H54 (cell line): ENCODE measurements at regions not wholly inside any gene's neighbourhood (a gene's known extent, or its start where the extent isn't known, plus 50 kb on each side); places are given as distances from the start of the nearest gene placed in this dataset.
A peak's percentile ranks its signal among the peaks of the same experiment; 100 is the strongest.

Source experiments
- DNase-seq: peaks from one replicate; pipeline ENCODE4 v3.0.0; 2011; ENCODE audit warnings: low spot score, mixed read lengths; ENCODE audit not compliant: insufficient read length
- FAIRE-seq: peaks from 3 replicates; lab custom pipeline; 2011; peaks lifted over from hg19 to GRCh38; lab: Jason Lieb, UNC
- POLR2A ChIP-seq: IDR thresholded peaks from 2 replicates; pipeline ENCODE4 v1.6.1; 2011; ENCODE audit warnings: low read depth, mild to moderate bottlenecking, low read length

GRCh38 chr6:17047889-17048288 is 54.0 kb upstream of the STMND1 start:
- no peak for TF ChIP-seq POLR2A
- no peak for FAIRE-seq
- DNase-seq, result no peak

GRCh38 chr6:17045581-17046322 is 56.1 kb upstream of the STMND1 start:
- FAIRE-seq (no peak), DNase-seq (no peak)
- TF ChIP-seq POLR2A, result no peak

- FAIRE-seq (no peak), DNase-seq (no peak)
- TF ChIP-seq POLR2A, result no peak
These were observed 58.7 kb upstream of the STMND1 start for GRCh38 chr6:17043148-17043522.

- FAIRE-seq (peak; percentile 91), DNase-seq (peak; percentile 25)
- no peak for TF ChIP-seq POLR2A
These were observed 59.3 kb upstream of the STMND1 start for GRCh38 chr6:17042422-17043147.

- FAIRE-seq (no peak), DNase-seq (no peak)
- TF ChIP-seq POLR2A, result no peak
These were observed 62.6 kb upstream of the STMND1 start for GRCh38 chr6:17039266-17039665.

- no peak for TF ChIP-seq POLR2A
- DNase-seq, result no peak
- no peak for FAIRE-seq
These were observed 63.5 kb upstream of the STMND1 start for GRCh38 chr6:17038316-17038715.

- TF ChIP-seq POLR2A, result no peak
- DNase-seq, result no peak
- FAIRE-seq, result no peak
These were observed 65.8 kb upstream of the STMND1 start for GRCh38 chr6:17036065-17036393.

GRCh38 chr6:17035257-17036064 is 66.4 kb upstream of the STMND1 start:
- TF ChIP-seq POLR2A, result no peak

GRCh38 chr6:17033746-17034145 is 68.1 kb upstream of the STMND1 start:
- no peak for FAIRE-seq
- TF ChIP-seq POLR2A, result no peak
- DNase-seq, result no peak

More at GRCh38 chr6:17035257-17036064, 66.4 kb upstream of the STMND1 start:
- DNase-seq (no peak), FAIRE-seq (no peak)

GRCh38 chr6:17032988-17033634 is 68.7 kb upstream of the STMND1 start:
- no peak for TF ChIP-seq POLR2A
- DNase-seq, result peak; percentile 46
- peak; percentile 82 for FAIRE-seq

- FAIRE-seq (no peak), DNase-seq (peak; percentile 17)
- no peak for TF ChIP-seq POLR2A
These were observed 69.3 kb upstream of the STMND1 start for GRCh38 chr6:17032590-17032987.

- TF ChIP-seq POLR2A, result no peak
- no peak for FAIRE-seq
- DNase-seq, result no peak
These were observed 69.9 kb upstream of the STMND1 start for GRCh38 chr6:17031961-17032360.

- DNase-seq, result no peak
- no peak for TF ChIP-seq POLR2A
- no peak for FAIRE-seq
These were observed 74.4 kb upstream of the STMND1 start for GRCh38 chr6:17027441-17027840.

- TF ChIP-seq POLR2A, result no peak
These were observed 79.2 kb upstream of the STMND1 start for GRCh38 chr6:17022604-17023003.

More at GRCh38 chr6:17022604-17023003, 79.2 kb upstream of the STMND1 start:
- FAIRE-seq (no peak), DNase-seq (no peak)
